ENCODE measurements at regions not wholly inside any gene's neighbourhood (a gene's known extent, or its start where the extent isn't known, plus 50 kb on each side); places are given as distances from the start of the nearest gene placed in this dataset.
A peak's percentile ranks its signal among the peaks of the same experiment; 100 is the strongest.

GRCh38 chr15:46304321-46304720 lies 669.5 kb downstream of the SQOR start:
- DNase-seq (ENCODE audit: low read depth in 1 of 2, low spot score in 1 of 2) (peak; percentile 2 to 35), FAIRE-seq (no peak), ATAC-seq (no peak)
- Histone ChIP-seq H3K27ac (no peak overlapping the region), H3K4me2 (no peak overlapping the region), H3K4me3 (no peak overlapping the region), H3K9me3 (no peaks in the 10 kb centered on the region), H3K4me1 (no peaks in the 10 kb centered on the region)
- TF ChIP-seq SMC3 (IDR thresholded peaks at IDR 0.05) (0 out of 3 replicates have a peak, but pooled peaks have one; percentile 9), RARB (CRISPR knock-in tag; IDR thresholded peaks at IDR 0.05) (no peak), PBX3 (IDR thresholded peaks at IDR 0.05) (no peak)
- TF ChIP-seq, protein P1, sequence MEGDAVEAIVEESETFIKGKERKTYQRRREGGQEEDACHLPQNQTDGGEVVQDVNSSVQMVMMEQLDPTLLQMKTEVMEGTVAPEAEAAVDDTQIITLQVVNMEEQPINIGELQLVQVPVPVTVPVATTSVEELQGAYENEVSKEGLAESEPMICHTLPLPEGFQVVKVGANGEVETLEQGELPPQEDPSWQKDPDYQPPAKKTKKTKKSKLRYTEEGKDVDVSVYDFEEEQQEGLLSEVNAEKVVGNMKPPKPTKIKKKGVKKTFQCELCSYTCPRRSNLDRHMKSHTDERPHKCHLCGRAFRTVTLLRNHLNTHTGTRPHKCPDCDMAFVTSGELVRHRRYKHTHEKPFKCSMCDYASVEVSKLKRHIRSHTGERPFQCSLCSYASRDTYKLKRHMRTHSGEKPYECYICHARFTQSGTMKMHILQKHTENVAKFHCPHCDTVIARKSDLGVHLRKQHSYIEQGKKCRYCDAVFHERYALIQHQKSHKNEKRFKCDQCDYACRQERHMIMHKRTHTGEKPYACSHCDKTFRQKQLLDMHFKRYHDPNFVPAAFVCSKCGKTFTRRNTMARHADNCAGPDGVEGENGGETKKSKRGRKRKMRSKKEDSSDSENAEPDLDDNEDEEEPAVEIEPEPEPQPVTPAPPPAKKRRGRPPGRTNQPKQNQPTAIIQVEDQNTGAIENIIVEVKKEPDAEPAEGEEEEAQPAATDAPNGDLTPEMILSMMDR (IDR thresholded peaks at IDR 0.05): peak; percentile 21; the same call in 2 of the 3 replicates
- 15% methylated on average over 4 of the region's 4 CpGs for WGBS (ENCODE audit: missing lambda C conversion rate)
- ChIA-PET POLR2A (no interaction called here), CTCF (interaction anchor here (0.6 kb wide), 1 partner anchor 9 kb away, joined by 3 read pairs; no protein-coding TSS in a partner anchor)

DNA sequence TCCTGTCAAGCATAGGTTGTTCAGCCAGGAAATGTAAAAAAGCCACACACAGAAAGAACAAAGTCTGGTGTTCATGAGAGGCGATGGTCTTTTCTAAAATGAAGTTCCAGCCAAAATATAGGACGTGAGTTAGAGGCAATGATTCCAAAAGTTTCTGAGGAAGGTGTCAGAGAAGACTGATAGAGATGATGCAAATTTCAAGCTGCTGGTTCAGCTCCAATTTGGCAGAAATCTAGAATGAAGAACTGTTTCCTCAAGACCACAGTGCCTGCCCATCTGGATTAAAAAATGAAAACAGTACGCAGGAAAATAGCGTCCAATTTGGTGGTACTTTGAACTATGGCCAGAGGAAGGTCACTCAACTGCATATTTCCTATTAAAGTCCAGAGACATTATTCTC lies 672.9 kb downstream of the SQOR start:
- H3K4me2 ChIP-seq: no peak overlapping the region
- WGBS (ENCODE audit: missing lambda C conversion rate): 0% methylated on average over 4 of the region's 4 CpGs
- no peak overlapping the region for H3K27ac ChIP-seq
- H3K4me1 ChIP-seq: no peaks in the 10 kb centered on the region
- no peak for TF ChIP-seq ESRRA (IDR thresholded peaks at IDR 0.05; ENCODE audit: borderline replicate concordance, low read length)
- no peak for TF ChIP-seq CBX8 (IDR thresholded peaks at IDR 0.05)
- no peak for TF ChIP-seq RAD21 (conservative IDR thresholded peaks at IDR 0.05 in 1 of 2, IDR thresholded peaks at IDR 0.05 in 1 of 2)
- TF ChIP-seq, protein P2, sequence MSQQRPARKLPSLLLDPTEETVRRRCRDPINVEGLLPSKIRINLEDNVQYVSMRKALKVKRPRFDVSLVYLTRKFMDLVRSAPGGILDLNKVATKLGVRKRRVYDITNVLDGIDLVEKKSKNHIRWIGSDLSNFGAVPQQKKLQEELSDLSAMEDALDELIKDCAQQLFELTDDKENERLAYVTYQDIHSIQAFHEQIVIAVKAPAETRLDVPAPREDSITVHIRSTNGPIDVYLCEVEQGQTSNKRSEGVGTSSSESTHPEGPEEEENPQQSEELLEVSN (IDR thresholded peaks at IDR 0.05; ENCODE audit: borderline replicate concordance, low read depth): no peak
- TF ChIP-seq REST (IDR thresholded peaks at IDR 0.05): no peak
- TF ChIP-seq, protein P3, sequence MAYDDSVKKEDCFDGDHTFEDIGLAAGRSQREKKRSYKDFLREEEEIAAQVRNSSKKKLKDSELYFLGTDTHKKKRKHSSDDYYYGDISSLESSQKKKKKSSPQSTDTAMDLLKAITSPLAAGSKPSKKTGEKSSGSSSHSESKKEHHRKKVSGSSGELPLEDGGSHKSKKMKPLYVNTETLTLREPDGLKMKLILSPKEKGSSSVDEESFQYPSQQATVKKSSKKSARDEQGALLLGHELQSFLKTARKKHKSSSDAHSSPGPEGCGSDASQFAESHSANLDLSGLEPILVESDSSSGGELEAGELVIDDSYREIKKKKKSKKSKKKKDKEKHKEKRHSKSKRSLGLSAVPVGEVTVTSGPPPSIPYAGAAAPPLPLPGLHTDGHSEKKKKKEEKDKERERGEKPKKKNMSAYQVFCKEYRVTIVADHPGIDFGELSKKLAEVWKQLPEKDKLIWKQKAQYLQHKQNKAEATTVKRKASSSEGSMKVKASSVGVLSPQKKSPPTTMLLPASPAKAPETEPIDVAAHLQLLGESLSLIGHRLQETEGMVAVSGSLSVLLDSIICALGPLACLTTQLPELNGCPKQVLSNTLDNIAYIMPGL (CRISPR knock-in tag; IDR thresholded peaks at IDR 0.05; ENCODE audit: borderline replicate concordance): no peak
- TF ChIP-seq NPAS2 (CRISPR knock-in tag; IDR thresholded peaks at IDR 0.05; ENCODE audit: borderline replicate concordance): no peak
- TF ChIP-seq CHD2 (IDR thresholded peaks at IDR 0.05; ENCODE audit: low read length, partially characterized antibody): no peak
- TF ChIP-seq FOSB (CRISPR knock-in tag; IDR thresholded peaks at IDR 0.05): no peak
- no peak for TF ChIP-seq EHMT2 (IDR thresholded peaks at IDR 0.05; ENCODE audit: low read depth)
- no peak for TF ChIP-seq HOXB13 (CRISPR knock-in tag; IDR thresholded peaks at IDR 0.05; ENCODE audit: low read depth)
- no peaks in the 10 kb centered on the region for H3K9me3 ChIP-seq
- no peak for DNase-seq (ENCODE audit: low read depth in 1 of 2, low spot score in 1 of 2)
- no peak overlapping the region for H3K4me3 ChIP-seq
- POLR2A ChIA-PET: no interaction called here
- no peak for ATAC-seq
- CTCF ChIA-PET: no interaction called here
- FAIRE-seq: no peak

Measured in A549 (cell line).